EL (cell line): ENCODE measurements at regions not wholly inside any gene's neighbourhood (a gene's known extent, or its start where the extent isn't known, plus 50 kb on each side); places are given as distances from the start of the nearest gene placed in this dataset.
"Not testable (repeated sequence)": the region's sequence is repeated elsewhere in the genome, so short reads cannot be mapped to it uniquely, and the experiment has no call there.

Experiments used
- DNase-seq: peaks from one replicate; pipeline ENCODE4 v3.0.0-alpha.2; 2016

GRCh38 chr21:15559660-15560059 lies 170.1 kb upstream of the USP25 start:
- no peak for DNase-seq

GRCh38 chr21:15560383-15561056 lies 169.3 kb upstream of the USP25 start:
- DNase-seq = no peak

GRCh38 chr21:15562748-15563147 lies 167.0 kb upstream of the USP25 start:
- DNase-seq = no peak

GRCh38 chr21:15564907-15565306 lies 164.9 kb upstream of the USP25 start:
- DNase-seq = no peak

DNA sequence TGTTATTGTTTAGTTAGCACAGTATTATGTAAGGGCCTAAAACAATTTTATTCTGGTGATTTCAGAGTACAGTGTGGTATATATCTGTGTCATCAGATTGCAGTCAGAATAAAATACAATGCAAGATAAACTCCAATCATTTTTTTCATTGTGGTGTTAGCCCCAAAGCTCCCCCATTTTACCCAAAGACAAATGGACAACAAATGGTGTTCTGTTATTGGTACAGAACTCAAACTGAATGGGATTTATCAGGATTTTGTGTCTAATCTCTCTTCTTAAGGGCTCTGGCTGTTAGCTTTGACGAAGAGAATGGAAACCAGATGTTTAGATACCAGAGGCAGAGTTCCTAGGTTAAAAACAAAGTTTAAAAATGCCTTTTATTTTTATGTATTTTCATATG lies 163.1 kb upstream of the USP25 start:
- no peak for DNase-seq

- DNase-seq = no peak
These were observed 162.6 kb upstream of the USP25 start for GRCh38 chr21:15567191-15567590.

- DNase-seq = no peak
These were observed 161.3 kb upstream of the USP25 start for GRCh38 chr21:15568516-15568915.

- DNase-seq = no peak
These were observed 142.9 kb upstream of the USP25 start for GRCh38 chr21:15586752-15587427.

GRCh38 chr21:15592271-15592860 lies 137.4 kb upstream of the USP25 start:
- peak; percentile 50 for DNase-seq

- DNase-seq = no peak
These were observed 136.8 kb upstream of the USP25 start for GRCh38 chr21:15592957-15593356.

GRCh38 chr21:15601390-15601789 lies 128.4 kb upstream of the USP25 start:
- no peak for DNase-seq

DNA sequence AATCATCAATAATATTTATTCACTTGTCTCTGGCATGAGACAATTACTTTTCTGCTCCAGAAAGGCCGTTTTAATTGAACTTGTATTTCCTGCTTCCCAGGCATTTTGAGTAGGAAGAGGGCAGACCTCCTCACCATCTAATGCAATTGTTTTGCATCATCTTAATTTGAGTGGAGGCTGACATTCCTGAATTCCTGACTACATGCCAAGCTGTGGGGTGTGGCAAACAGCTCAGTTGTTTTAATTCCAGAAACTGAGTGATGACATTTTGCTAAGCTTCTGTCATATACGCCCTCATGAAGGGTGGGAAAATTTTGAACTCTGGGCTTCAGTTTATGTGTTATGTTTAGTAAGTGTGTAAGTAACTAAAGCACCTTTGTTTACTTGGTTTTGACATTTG lies 125.4 kb upstream of the USP25 start:
- peak; percentile 83 for DNase-seq

GRCh38 chr21:15614766-15615165 lies 115.0 kb upstream of the USP25 start:
- DNase-seq = no peak

DNA sequence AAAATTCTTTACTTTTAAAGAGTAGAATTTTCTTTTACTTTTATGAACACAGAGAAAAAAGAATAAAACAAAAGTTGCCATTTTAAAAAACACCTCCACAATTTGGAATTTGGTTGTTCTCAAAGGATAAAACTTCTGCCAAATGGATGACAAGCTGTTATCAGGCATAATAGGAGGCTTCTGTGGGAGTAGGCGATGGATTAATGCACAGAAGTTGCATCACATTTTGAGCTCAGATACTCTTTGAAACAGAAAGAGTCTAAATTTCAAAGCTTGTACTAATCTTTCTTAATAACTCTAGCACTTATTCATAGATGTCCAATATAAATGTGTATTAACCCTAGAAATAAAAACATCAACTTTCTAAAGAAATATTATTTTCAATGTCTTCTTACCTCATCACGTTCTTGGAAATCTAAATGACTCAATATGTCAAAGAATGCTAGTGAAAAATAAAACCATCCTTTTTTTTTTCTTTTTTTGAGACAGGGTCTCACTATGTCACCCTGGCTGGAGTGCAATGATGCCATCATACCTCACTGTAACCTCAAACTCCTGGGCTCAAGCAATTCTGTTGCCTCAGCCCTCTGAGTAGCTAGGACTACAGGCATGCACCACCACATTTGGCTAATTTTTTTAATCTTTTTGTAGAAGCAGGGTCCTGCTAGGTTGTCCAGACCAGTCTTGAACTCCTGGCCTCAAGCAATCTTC lies 112.8 kb upstream of the USP25 start:
- DNase-seq = peak; percentile 24

GRCh38 chr21:15617964-15618363 lies 111.8 kb upstream of the USP25 start:
- peak; percentile 86 for DNase-seq

GRCh38 chr21:15620892-15621291 lies 108.9 kb upstream of the USP25 start:
- DNase-seq = no peak

DNA sequence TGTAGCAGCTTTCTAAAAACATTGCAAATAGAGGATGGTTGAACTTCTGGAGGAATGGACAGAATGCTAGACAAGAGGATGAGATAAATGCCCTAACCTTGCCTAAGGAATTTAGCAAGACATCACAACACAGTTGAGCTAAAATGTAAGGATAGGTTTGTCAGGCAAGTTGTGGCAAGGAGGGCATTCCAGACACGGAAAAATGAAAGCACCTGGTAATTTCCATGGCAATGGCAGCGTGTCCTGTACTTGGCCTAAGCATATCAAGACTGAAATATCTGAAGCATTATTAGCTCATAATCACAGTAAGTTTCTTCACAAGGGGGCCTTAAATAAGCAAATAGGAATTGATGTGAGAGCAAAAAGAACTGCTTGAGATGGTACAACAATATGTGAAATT lies 105.1 kb upstream of the USP25 start:
- no peak for DNase-seq

- DNase-seq = no peak
These were observed 104.4 kb upstream of the USP25 start for GRCh38 chr21:15625363-15625762.

DNA sequence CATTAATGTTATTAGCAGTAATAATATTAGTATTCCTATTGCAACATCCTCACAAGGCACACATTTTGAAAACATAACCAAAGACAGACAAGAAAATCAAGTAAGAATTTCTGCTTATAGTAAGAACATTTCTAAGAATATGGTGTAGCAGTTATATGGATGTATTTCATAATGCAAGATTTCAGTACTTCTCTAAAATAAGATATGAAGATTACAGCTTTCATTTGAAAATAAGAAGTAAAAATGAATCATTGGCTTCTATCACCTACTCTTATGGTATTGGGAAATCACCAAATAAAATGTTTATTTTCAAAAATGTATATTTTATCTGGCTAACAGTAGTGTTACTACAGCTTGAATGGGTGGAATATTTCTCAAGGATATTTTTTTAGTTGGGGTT lies 103.8 kb upstream of the USP25 start:
- no peak for DNase-seq

- no peak for DNase-seq
These were observed 102.8 kb upstream of the USP25 start for GRCh38 chr21:15627011-15627410.

DNA sequence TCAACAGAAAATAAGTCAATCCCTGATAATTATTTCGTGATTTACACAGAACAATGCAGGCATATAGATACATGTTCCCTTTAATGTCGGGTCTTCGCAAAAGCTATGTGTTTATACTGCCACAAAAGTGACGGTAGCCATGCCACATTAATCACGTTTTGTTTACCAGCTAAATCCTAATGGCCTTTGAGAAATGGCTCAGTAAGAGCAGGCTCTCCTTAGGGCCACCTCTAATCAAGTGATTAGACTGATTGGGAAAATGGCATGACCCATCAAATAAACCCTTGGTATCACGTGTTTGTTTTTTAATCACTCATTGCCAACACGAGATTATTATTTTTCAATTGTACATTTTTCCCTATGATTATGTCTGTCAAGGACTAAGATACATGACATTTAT lies 102.0 kb upstream of the USP25 start:
- no peak for DNase-seq

DNA sequence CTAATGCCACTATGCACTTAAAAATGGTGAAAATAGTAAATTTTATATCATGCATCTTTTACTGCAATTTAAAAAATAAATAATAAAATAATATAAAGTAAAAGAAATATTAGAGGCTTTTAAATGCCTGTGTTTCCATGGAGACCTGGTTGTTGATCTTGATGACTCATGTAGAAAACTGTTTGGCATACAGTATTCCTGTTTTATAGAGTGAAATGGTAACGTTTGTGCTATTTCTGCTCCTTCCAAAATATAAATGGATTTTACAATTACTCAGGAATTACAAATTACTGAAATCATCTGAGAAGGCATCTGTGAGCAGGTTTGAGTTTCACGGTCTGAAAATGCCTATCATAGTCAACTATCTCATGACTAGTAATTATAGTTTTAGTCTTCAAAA lies 98.4 kb upstream of the USP25 start:
- peak; percentile 65 for DNase-seq

DNA sequence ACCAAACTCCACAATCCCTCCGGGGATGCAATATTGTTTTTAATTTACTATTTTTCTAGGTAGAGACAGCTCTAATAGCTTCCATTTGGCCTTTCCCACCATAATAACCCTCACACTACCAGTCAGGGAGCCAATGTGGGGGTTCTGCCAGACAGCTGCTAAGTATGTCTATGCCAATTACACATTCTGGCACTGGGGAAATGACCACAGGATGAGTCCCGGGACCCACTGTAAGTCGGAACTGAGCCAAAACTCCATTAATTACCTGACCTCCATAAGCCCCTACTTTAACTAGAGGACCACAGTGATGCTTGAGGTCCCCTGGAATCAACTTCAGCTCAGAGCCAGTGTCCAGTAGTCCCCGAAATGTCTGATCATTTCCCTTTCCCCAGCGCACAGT lies 95.2 kb upstream of the USP25 start:
- DNase-seq = not testable (repeated sequence)
